SK-N-SH (cell line): ENCODE measurements at regions not wholly inside any gene's neighbourhood (a gene's known extent, or its start where the extent isn't known, plus 50 kb on each side); places are given as distances from the start of the nearest gene placed in this dataset.

Experiments
- CTCF ChIA-PET: fragments of 300-600, 350-600 bp; formaldehyde crosslinking; extraction: SDS; loops from one replicate; lab custom pipeline; 2021; lab: Yijun Ruan, JAX
- POLR2A ChIA-PET: fragments of 350-600 bp; sonication (Branson Sonifier 250); formaldehyde crosslinking; extraction: SDS; loops from one replicate; lab custom pipeline; 2020; ENCODE audit warnings: antibody characterized with exemption, inconsistent platforms; lab: Yijun Ruan, JAX
- DNase-seq: peaks from one replicate; pipeline ENCODE4 v3.0.0; 2012
- H2AFZ ChIP-seq: fragments of 200-600 bp; sonication (generic); 2 replicates; pipeline ENCODE4 v1.8.1; 2016; ENCODE audit warnings: antibody characterized with exemption, mild to moderate bottlenecking, low read depth
- H3F3A ChIP-seq: fragments of 200-600 bp; sonication (generic); replicated peaks from 2 replicates; pipeline ENCODE3; 2016; ENCODE audit warnings: antibody characterized with exemption, mild to moderate bottlenecking; ENCODE audit not compliant: insufficient read depth
- H3K27ac ChIP-seq, 2 experiments: fragments of 200-500 bp in 1 of 2; fragments of 200-600 bp in 1 of 2; sonication (Bioruptor generic) in 1 of 2; sonication (generic), shearing (Covaris generic) in 1 of 2; 2 replicates each; pipeline versions ENCODE4 v1.5.1 to v1.6.1; 2014 to 2016; ENCODE audit warnings: low read depth in 2 of 2, inconsistent platforms in 1 of 2, low read length in 1 of 2, mild to moderate bottlenecking in 1 of 2, mixed read lengths in 1 of 2
- H3K27me3 ChIP-seq: fragments of 200-600 bp; sonication (generic), shearing (Covaris generic); 2 replicates; pipeline ENCODE4 v1.6.1; 2016; ENCODE audit warnings: mixed run types; ENCODE audit not compliant: insufficient read depth
- H3K36me3 ChIP-seq, 2 experiments: fragments of 200-500 bp in 1 of 2; fragments of 200-600 bp in 1 of 2; sonication (Bioruptor generic) in 1 of 2; sonication (generic) in 1 of 2; replicated peaks in 1 of 2; 2 replicates each; pipeline versions ENCODE3 to v1.5.1; 2014 to 2016; ENCODE audit warnings: low read length in 1 of 2, mild to moderate bottlenecking in 1 of 2; ENCODE audit not compliant: insufficient read depth in 2 of 2, control insufficient read depth in 1 of 2
- H3K4me1 ChIP-seq, 2 experiments: fragments of 200-500 bp in 1 of 2; fragments of 200-600 bp in 1 of 2; sonication (Bioruptor generic) in 1 of 2; sonication (generic), shearing (Covaris generic) in 1 of 2; 2 replicates each; pipeline versions ENCODE4 v1.5.1 to v1.6.1; 2014 to 2016; ENCODE audit warnings: low read depth in 1 of 2, low read length in 1 of 2, mixed run types in 1 of 2; ENCODE audit not compliant: insufficient read depth in 2 of 2, control insufficient read depth in 1 of 2
- H3K4me2 ChIP-seq: fragments of 200-600 bp; sonication (generic), shearing (Covaris generic); 2 replicates; pipeline ENCODE4 v1.6.1; 2017; ENCODE audit warnings: mixed run types
- H3K4me3 ChIP-seq, 2 experiments: fragments of 200-500 bp in 1 of 2; fragments of 200-600 bp in 1 of 2; sonication (Bioruptor generic) in 1 of 2; sonication (generic), shearing (Covaris generic) in 1 of 2; 2 replicates each; pipeline versions ENCODE4 v1.5.1 to v1.8.1; 2014 to 2016; ENCODE audit warnings: low read depth in 2 of 2, inconsistent platforms in 1 of 2, low read length in 1 of 2, mild to moderate bottlenecking in 1 of 2, mixed read lengths in 1 of 2, moderate library complexity in 1 of 2
- H3K79me2 ChIP-seq: fragments of 200-600 bp; sonication (generic); 2 replicates; pipeline ENCODE4 v1.8.1; 2017; ENCODE audit warnings: mild to moderate bottlenecking; ENCODE audit not compliant: insufficient read depth
- H3K9ac ChIP-seq: fragments of 200-600 bp; sonication (generic); 2 replicates; pipeline ENCODE4 v1.6.1; 2017; ENCODE audit warnings: mixed run types
- H3K9me2 ChIP-seq: fragments of 200-600 bp; sonication (generic); 2 replicates; pipeline ENCODE4 v1.6.1; 2017; ENCODE audit warnings: mixed run types
- H3K9me3 ChIP-seq: fragments of 200-600 bp; sonication (generic); 2 replicates; pipeline ENCODE4 v1.6.1; 2017; ENCODE audit warnings: mixed run types, mild to moderate bottlenecking, moderate library complexity
- H4K20me1 ChIP-seq: fragments of 200-600 bp; sonication (generic); 2 replicates; pipeline ENCODE4 v1.6.1; 2017; ENCODE audit warnings: mild to moderate bottlenecking, mixed run types; ENCODE audit not compliant: insufficient read depth
- FOXM1 ChIP-seq: IDR thresholded peaks from 2 replicates; pipeline ENCODE4 v1.4.0; 2012; ENCODE audit warnings: low read depth, mild to moderate bottlenecking
- GATA2 ChIP-seq: sonication (generic); formaldehyde crosslinking; IDR thresholded peaks from 2 replicates; pipeline ENCODE4 v1.5.0; 2020; ENCODE audit warnings: mild to moderate bottlenecking, missing genetic modification reagents
- MXI1 ChIP-seq: IDR thresholded peaks from 2 replicates; pipeline ENCODE4 v1.6.1; 2012; ENCODE audit warnings: mild to moderate bottlenecking, low read depth, low read length, improper control_type of control experiment
- NRF1 ChIP-seq: IDR thresholded peaks from 2 replicates; pipeline ENCODE4 v1.6.1; 2012; ENCODE audit warnings: low read depth, mild to moderate bottlenecking, low read length
- RCOR1 ChIP-seq: fragments of 150-350 bp; IDR thresholded peaks from 2 replicates; pipeline ENCODE4 v1.6.1; 2017; ENCODE audit warnings: antibody characterized with exemption, low read length
- RFX5 ChIP-seq: IDR thresholded peaks from 2 replicates; pipeline ENCODE4 v1.6.1; 2012; ENCODE audit warnings: mild to moderate bottlenecking, improper control_type of control experiment, low read length
- RXRA ChIP-seq: IDR thresholded peaks from 2 replicates; pipeline ENCODE4 v1.4.0; 2012; ENCODE audit warnings: low read depth, mild to moderate bottlenecking, borderline replicate concordance
- SIN3A ChIP-seq: IDR thresholded peaks from 2 replicates; pipeline ENCODE4 v1.6.1; 2012; ENCODE audit warnings: low read depth, mild to moderate bottlenecking, low read length, moderate library complexity, borderline replicate concordance
- SMC3 ChIP-seq: IDR thresholded peaks from 2 replicates; pipeline ENCODE4 v1.6.1; 2012; ENCODE audit warnings: low read depth, low read length, improper control_type of control experiment
- TCF12 ChIP-seq: IDR thresholded peaks from 2 replicates; pipeline ENCODE4 v1.4.0; 2012
- TEAD4 ChIP-seq: IDR thresholded peaks from 2 replicates; pipeline ENCODE4 v1.4.0; 2012; ENCODE audit warnings: mild to moderate bottlenecking, borderline replicate concordance; ENCODE audit not compliant: insufficient read depth
- YY1 ChIP-seq: IDR thresholded peaks from 2 replicates; pipeline ENCODE4 v1.4.0; 2012; ENCODE audit warnings: low read depth, mild to moderate bottlenecking
- WGBS: methylation state at CpG from one replicate; pipeline ENCODE4 v1.1.6; 2017; ENCODE audit warnings: low lambda C conversion rate; 5-methylcytosine and 5-hydroxymethylcytosine counted together
- TF ChIP-seq, protein P1 (sequence below): IDR thresholded peaks from 2 replicates; pipeline ENCODE4 v1.4.0; 2012; ENCODE audit warnings: low read depth, borderline replicate concordance
- TF ChIP-seq, protein P2 (sequence below): fragments of 150-350 bp; IDR thresholded peaks from 2 replicates; pipeline ENCODE4 v1.6.1; 2016; ENCODE audit warnings: mild to moderate bottlenecking, low read depth, low read length
- TF ChIP-seq, protein P3 (sequence below): IDR thresholded peaks from 2 replicates; pipeline ENCODE4 v1.4.0; 2012; ENCODE audit warnings: low read depth, borderline replicate concordance

DNA sequence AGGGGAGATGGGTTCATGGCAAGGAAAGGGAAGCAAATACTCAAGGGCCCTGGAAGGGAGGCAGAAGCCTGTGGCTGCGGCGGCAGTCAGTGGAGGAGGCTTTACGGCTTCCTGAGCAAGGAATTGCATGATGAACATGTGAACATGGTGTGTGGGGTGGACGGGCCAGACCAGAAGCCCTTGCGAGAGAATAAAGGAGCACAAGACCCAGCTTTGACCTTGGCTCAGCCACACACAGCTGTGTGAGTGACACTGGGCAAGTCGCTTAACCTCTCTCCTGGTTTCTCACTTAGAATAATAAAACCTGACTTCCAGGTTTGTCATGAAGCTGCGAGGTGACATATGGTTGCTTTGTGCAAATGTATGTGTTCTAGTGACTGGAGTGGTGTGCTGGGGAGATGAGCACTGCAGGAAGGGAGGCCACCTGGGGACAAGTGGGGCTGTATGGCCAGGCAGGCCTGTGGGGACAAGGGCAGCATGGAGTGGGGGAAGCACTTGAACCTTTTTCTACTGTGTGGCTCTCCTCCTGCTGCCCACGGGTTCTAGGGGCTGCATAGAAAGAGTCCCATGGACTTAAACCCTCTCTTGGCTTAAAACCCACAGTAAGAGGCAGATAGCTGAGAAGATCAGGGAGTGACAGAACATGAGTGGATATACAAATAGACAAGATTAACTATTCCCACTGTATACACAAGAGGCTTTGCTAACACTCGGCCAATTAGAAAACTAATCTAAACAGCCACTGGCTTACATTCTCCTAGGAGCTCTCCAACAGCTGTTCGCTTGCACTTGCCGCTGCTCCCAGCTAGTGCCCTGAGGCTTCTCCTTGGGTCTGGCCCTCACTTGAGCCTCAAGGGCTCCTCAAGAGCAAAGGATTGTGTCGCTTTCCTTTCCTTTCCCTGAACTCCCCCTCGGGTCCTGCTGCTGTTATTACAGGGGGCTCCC lies 67.3 kb upstream of the CDON start (continued):
- TF ChIP-seq, protein P1, sequence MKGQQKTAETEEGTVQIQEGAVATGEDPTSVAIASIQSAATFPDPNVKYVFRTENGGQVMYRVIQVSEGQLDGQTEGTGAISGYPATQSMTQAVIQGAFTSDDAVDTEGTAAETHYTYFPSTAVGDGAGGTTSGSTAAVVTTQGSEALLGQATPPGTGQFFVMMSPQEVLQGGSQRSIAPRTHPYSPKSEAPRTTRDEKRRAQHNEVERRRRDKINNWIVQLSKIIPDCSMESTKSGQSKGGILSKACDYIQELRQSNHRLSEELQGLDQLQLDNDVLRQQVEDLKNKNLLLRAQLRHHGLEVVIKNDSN, result no peak
- TF ChIP-seq RFX5 (no peak), GATA2 (CRISPR knock-in tag) (no peak), NRF1 (no peak)

- no peak overlapping the region for H2AFZ ChIP-seq
- H3K79me2 ChIP-seq, result no peaks in the 10 kb centered on the region
- no peaks in the 10 kb centered on the region; the same call in 1 of the 2 replicates for H3K27me3 ChIP-seq
- H3K9me2 ChIP-seq, result no peaks in the 10 kb centered on the region
- ChIA-PET POLR2A (interaction anchor here (1.1 kb wide), 1 partner anchor 13 kb away, joined by 3 read pairs; no protein-coding TSS in a partner anchor), CTCF (interaction anchor here (1.2 kb wide), 1 partner anchor 8 kb away, joined by 3 read pairs; no protein-coding TSS in a partner anchor)
- H3F3A ChIP-seq, result no peaks in the 10 kb centered on the region
- peaks cover 11 to 24% of the 10 kb centered on the region in 2 experiments; a peak in 2 of 4 replicates for H3K4me1 ChIP-seq
- no peak for DNase-seq
- no peak overlapping the region for H3K4me3 ChIP-seq
- H4K20me1 ChIP-seq, result no peaks in the 10 kb centered on the region
- no peaks in the 10 kb centered on the region for H3K9me3 ChIP-seq
- WGBS, result 68% methylated on average over 6 of the region's 6 CpGs
- TF ChIP-seq, protein P1, result no peak
- TF ChIP-seq, protein P2, sequence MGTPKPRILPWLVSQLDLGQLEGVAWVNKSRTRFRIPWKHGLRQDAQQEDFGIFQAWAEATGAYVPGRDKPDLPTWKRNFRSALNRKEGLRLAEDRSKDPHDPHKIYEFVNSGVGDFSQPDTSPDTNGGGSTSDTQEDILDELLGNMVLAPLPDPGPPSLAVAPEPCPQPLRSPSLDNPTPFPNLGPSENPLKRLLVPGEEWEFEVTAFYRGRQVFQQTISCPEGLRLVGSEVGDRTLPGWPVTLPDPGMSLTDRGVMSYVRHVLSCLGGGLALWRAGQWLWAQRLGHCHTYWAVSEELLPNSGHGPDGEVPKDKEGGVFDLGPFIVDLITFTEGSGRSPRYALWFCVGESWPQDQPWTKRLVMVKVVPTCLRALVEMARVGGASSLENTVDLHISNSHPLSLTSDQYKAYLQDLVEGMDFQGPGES, result no peak
- TF ChIP-seq YY1, result no peak
- TF ChIP-seq, protein P3, sequence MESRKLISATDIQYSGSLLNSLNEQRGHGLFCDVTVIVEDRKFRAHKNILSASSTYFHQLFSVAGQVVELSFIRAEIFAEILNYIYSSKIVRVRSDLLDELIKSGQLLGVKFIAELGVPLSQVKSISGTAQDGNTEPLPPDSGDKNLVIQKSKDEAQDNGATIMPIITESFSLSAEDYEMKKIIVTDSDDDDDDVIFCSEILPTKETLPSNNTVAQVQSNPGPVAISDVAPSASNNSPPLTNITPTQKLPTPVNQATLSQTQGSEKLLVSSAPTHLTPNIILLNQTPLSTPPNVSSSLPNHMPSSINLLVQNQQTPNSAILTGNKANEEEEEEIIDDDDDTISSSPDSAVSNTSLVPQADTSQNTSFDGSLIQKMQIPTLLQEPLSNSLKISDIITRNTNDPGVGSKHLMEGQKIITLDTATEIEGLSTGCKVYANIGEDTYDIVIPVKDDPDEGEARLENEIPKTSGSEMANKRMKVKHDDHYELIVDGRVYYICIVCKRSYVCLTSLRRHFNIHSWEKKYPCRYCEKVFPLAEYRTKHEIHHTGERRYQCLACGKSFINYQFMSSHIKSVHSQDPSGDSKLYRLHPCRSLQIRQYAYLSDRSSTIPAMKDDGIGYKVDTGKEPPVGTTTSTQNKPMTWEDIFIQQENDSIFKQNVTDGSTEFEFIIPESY, result no peak
- TF ChIP-seq SMC3, result no peak
- TF ChIP-seq RCOR1, result no peak
- no peak for TF ChIP-seq RXRA
- TF ChIP-seq FOXM1, result no peak
- no peak for TF ChIP-seq TEAD4
- no peak for TF ChIP-seq TCF12
- TF ChIP-seq MXI1, result no peak
- no peak for TF ChIP-seq SIN3A
- H3K36me3 ChIP-seq, result no peaks in the 10 kb centered on the region
- H3K27ac ChIP-seq, result no peak overlapping the region
- no peak overlapping the region for H3K9ac ChIP-seq
- H3K4me2 ChIP-seq, result no peak overlapping the region
These were observed 65.2 kb upstream of the CDON start for GRCh38 chr11:126127898-126128297.
